ENCODE measurements at regions not wholly inside any gene's neighbourhood (a gene's known extent, or its start where the extent isn't known, plus 50 kb on each side); places are given as distances from the start of the nearest gene placed in this dataset.

DNA sequence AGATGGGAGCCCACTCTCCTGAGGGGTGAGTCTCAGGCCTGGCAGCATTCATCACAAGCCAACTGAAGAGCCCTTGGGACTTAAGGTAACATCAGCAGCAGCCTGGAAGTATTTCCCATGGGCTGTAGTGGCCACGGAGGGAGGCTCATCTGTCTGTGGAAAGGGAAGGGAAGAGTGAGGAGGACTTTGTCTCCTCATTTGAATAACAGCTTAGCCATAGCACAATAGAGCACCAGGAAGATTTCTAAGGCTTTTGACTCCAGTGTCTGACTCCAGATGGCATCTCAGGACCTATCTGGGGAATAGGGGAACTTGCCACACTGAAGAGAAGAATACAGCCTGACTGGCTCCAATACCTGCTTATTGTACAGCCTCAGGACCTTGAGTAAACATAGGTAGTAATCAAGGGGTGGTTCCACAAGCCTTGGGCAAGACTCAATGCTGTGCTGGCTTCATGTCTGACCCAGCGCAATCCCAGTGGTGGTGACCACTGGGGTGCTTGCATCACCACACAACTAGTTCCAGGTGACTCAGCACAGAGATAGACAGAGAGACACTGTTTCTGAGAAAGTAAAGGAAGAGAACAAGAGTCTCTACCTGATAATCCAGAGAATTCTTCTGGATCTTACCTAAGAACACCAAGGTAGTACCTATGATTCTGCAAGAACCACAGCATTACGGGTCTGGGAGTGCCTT is 510.5 kb upstream of the CCDC179 start:
- Histone ChIP-seq H3K4me1 (ENCODE audit: insufficient read depth, low read length) (no peaks in the 10 kb centered on the region), H3K36me3 (ENCODE audit: insufficient read depth, low read length) (no peaks in the 10 kb centered on the region), H3K4me3 (ENCODE audit: low read length) (no peak overlapping the region), H2AFZ (ENCODE audit: low read depth, low read length) (no peak overlapping the region), H3K9me3 (ENCODE audit: low read length) (no peaks in the 10 kb centered on the region), H3K27me3 (ENCODE audit: insufficient read depth, low read length) (no peaks in the 10 kb centered on the region)

GRCh38 chr11:23377909-23378308 is 517.6 kb upstream of the CCDC179 start:
- Histone ChIP-seq H3K9me3 (ENCODE audit: low read length) (no peaks in the 10 kb centered on the region), H2AFZ (ENCODE audit: low read depth, low read length) (no peak overlapping the region), H3K27me3 (ENCODE audit: insufficient read depth, low read length) (no peaks in the 10 kb centered on the region), H3K4me3 (ENCODE audit: low read length) (no peak overlapping the region), H3K4me1 (ENCODE audit: insufficient read depth, low read length) (no peaks in the 10 kb centered on the region), H3K36me3 (ENCODE audit: insufficient read depth, low read length) (no peaks in the 10 kb centered on the region)

- Histone ChIP-seq H3K9me3 (ENCODE audit: low read length) (no peaks in the 10 kb centered on the region), H3K27me3 (ENCODE audit: insufficient read depth, low read length) (no peaks in the 10 kb centered on the region), H3K4me1 (ENCODE audit: insufficient read depth, low read length) (no peaks in the 10 kb centered on the region), H3K36me3 (ENCODE audit: insufficient read depth, low read length) (no peaks in the 10 kb centered on the region), H2AFZ (ENCODE audit: low read depth, low read length) (no peak overlapping the region), H3K4me3 (ENCODE audit: low read length) (no peak overlapping the region)
These were observed 530.8 kb upstream of the CCDC179 start for GRCh38 chr11:23391031-23391430.

GRCh38 chr11:23398052-23398451 is 537.8 kb upstream of the CCDC179 start:
- no peak overlapping the region for H3K4me3 ChIP-seq (ENCODE audit: low read length)
- H3K27me3 ChIP-seq (ENCODE audit: insufficient read depth, low read length): no peaks in the 10 kb centered on the region
- H2AFZ ChIP-seq (ENCODE audit: low read depth, low read length): no peak overlapping the region
- no peaks in the 10 kb centered on the region for H3K36me3 ChIP-seq (ENCODE audit: insufficient read depth, low read length)
- no peaks in the 10 kb centered on the region for H3K4me1 ChIP-seq (ENCODE audit: insufficient read depth, low read length)
- H3K9me3 ChIP-seq (ENCODE audit: low read length): no peaks in the 10 kb centered on the region

- Histone ChIP-seq H3K27me3 (ENCODE audit: insufficient read depth, low read length) (no peaks in the 10 kb centered on the region), H3K9me3 (ENCODE audit: low read length) (no peaks in the 10 kb centered on the region), H3K4me3 (ENCODE audit: low read length) (no peak overlapping the region), H3K36me3 (ENCODE audit: insufficient read depth, low read length) (no peaks in the 10 kb centered on the region), H2AFZ (ENCODE audit: low read depth, low read length) (no peak overlapping the region), H3K4me1 (ENCODE audit: insufficient read depth, low read length) (no peaks in the 10 kb centered on the region)
These were observed 539.7 kb upstream of the CCDC179 start for GRCh38 chr11:23399995-23400394.

DNA sequence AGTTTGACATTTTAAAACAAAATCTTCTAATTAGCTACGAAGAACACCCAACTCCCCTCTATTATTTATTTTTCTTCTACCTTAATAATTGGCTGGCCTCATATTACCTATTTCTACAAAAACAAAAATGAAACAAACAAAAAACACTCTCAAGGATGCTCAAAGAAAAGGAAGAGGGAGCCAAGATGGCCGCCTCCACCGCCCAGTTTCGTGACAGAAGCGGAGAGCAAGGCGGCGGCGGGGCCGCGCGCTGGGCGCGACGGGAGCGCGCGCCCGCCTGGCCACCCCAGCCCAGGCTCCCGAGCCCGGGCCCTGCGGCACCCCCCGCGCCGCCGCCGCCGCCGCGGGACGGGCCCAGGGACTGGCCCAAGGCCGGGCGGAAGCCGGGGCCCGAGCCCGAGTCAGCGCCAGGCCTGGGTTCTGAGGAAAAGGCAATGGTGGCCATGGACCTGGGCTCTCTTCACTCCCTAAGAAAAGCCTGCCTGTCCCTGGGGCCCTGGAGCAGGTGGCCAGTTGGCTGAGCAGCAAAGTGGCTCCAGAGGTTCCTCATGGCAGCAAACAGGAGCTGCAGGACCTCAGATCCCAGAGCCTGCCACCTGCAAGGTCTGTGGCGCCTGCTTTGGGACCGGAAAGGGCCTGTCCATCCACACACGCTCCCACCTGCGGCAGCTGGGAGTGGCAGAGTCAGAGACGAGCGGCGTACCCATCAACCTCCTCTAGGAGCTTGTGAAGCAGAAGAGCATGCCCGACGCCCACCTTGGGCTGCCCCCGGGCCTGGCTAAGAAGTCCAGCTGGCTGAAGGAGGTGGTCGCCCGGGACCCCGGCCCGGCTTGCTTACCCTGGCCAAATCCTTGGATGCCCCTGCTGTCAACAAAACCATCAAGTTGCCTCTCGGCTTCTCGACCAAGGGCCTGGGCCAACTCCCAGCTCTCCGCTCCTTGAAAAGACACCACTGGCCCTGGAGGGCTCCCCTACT is 543.2 kb upstream of the CCDC179 start:
- no peaks in the 10 kb centered on the region for H3K9me3 ChIP-seq (ENCODE audit: low read length)
- no peaks in the 10 kb centered on the region for H3K36me3 ChIP-seq (ENCODE audit: insufficient read depth, low read length)
- no peak overlapping the region for H2AFZ ChIP-seq (ENCODE audit: low read depth, low read length)
- H3K4me3 ChIP-seq (ENCODE audit: low read length): no peak overlapping the region
- no peaks in the 10 kb centered on the region for H3K4me1 ChIP-seq (ENCODE audit: insufficient read depth, low read length)
- H3K27me3 ChIP-seq (ENCODE audit: insufficient read depth, low read length): no peaks in the 10 kb centered on the region

DNA sequence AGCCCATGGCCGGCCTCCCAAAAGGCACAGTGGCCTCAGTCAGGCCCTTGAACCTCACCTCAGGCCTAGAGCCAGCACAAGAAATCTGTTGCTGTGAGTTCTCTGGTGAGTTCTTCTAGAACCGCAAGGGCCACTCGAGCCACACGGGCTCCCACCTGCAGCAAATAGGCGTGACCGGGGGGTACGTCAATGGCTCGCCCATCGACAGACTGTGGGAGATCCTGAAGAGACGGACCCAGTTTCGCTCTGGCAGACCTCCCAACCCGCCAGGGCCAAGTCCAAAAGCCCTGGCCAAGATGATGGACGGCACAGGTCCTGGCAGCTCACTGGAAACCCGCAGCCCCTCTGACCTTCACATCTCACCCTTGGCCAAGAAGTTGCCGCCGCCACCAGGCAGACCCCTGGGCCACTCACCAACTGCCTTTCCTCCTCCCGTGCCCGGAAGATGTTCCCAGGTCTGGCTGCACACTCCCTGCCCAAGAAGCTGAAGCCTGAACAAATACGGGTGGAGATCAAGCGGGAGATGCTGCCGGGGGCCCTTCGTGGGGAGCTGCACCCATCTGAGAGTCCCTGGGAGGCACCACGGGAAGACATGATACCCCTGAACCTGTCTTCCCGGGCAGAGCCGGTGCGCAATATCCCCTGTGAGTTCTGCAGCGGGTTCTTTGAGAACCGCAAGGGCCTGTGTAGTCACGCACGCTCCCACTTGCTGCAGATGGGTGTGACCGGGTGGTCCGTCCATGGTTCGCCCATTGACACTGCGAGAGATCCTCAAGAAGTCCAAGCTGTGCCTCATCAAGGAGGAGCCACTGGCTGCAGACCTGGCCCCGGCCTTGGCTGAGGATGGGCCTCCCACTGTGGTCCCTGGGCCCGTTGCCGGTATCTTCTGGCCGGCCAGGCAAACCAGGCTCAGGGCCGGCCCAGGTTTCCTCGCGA is 544.2 kb upstream of the CCDC179 start:
- Histone ChIP-seq H3K36me3 (ENCODE audit: insufficient read depth, low read length) (no peaks in the 10 kb centered on the region), H3K4me1 (ENCODE audit: insufficient read depth, low read length) (no peaks in the 10 kb centered on the region), H3K4me3 (ENCODE audit: low read length) (no peak overlapping the region), H3K27me3 (ENCODE audit: insufficient read depth, low read length) (no peaks in the 10 kb centered on the region), H3K9me3 (ENCODE audit: low read length) (no peaks in the 10 kb centered on the region), H2AFZ (ENCODE audit: low read depth, low read length) (no peak overlapping the region)

- no peaks in the 10 kb centered on the region for H3K36me3 ChIP-seq (ENCODE audit: insufficient read depth, low read length)
- H3K27me3 ChIP-seq (ENCODE audit: insufficient read depth, low read length): no peaks in the 10 kb centered on the region
- no peaks in the 10 kb centered on the region for H3K9me3 ChIP-seq (ENCODE audit: low read length)
- no peaks in the 10 kb centered on the region for H3K4me1 ChIP-seq (ENCODE audit: insufficient read depth, low read length)
- no peak overlapping the region for H3K4me3 ChIP-seq (ENCODE audit: low read length)
- H2AFZ ChIP-seq (ENCODE audit: low read depth, low read length): no peak overlapping the region
These were observed 545.2 kb upstream of the CCDC179 start for GRCh38 chr11:23405350-23405937.

- Histone ChIP-seq H3K36me3 (ENCODE audit: insufficient read depth, low read length) (no peaks in the 10 kb centered on the region), H3K27me3 (ENCODE audit: insufficient read depth, low read length) (no peaks in the 10 kb centered on the region), H3K4me1 (ENCODE audit: insufficient read depth, low read length) (no peaks in the 10 kb centered on the region), H3K9me3 (ENCODE audit: low read length) (no peaks in the 10 kb centered on the region), H3K4me3 (ENCODE audit: low read length) (no peak overlapping the region), H2AFZ (ENCODE audit: low read depth, low read length) (no peak overlapping the region)
These were observed 546.0 kb upstream of the CCDC179 start for GRCh38 chr11:23406131-23406819.

DNA sequence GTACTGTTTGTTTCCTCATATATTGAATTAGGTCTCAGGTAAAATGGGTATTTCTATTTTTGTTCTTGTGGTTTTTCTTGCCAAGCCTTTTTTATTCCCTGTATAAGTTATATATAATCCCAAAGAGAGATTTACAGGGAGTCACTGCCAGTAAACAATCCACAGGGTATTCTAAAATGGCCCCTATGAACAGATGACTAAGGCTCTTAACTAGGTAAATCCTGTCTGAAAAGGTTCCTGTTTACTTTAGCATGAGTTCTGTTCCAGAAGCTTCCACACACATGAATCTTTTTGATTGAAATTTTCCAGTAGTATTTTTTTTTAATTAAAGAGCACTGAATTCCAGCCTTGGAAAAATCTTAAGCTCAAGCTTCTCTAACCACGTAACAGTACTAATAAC is 552.8 kb upstream of the CCDC179 start:
- H3K4me3 ChIP-seq (ENCODE audit: low read length): no peak overlapping the region
- H3K9me3 ChIP-seq (ENCODE audit: low read length): no peaks in the 10 kb centered on the region
- no peaks in the 10 kb centered on the region for H3K27me3 ChIP-seq (ENCODE audit: insufficient read depth, low read length)
- no peaks in the 10 kb centered on the region for H3K4me1 ChIP-seq (ENCODE audit: insufficient read depth, low read length)
- no peaks in the 10 kb centered on the region for H3K36me3 ChIP-seq (ENCODE audit: insufficient read depth, low read length)
- H2AFZ ChIP-seq (ENCODE audit: low read depth, low read length): no peak overlapping the region

GRCh38 chr11:23423104-23423503 is 562.8 kb upstream of the CCDC179 start:
- Histone ChIP-seq H3K27me3 (ENCODE audit: insufficient read depth, low read length) (no peaks in the 10 kb centered on the region), H3K9me3 (ENCODE audit: low read length) (no peaks in the 10 kb centered on the region), H3K36me3 (ENCODE audit: insufficient read depth, low read length) (no peaks in the 10 kb centered on the region), H3K4me1 (ENCODE audit: insufficient read depth, low read length) (no peaks in the 10 kb centered on the region), H3K4me3 (ENCODE audit: low read length) (no peak overlapping the region), H2AFZ (ENCODE audit: low read depth, low read length) (no peak overlapping the region)

GRCh38 chr11:23423656-23424055 is 563.4 kb upstream of the CCDC179 start:
- H3K4me1 ChIP-seq (ENCODE audit: insufficient read depth, low read length): no peaks in the 10 kb centered on the region

More at GRCh38 chr11:23423656-23424055, 563.4 kb upstream of the CCDC179 start:
- Histone ChIP-seq H3K9me3 (ENCODE audit: low read length) (no peaks in the 10 kb centered on the region), H3K4me3 (ENCODE audit: low read length) (no peak overlapping the region), H3K27me3 (ENCODE audit: insufficient read depth, low read length) (no peaks in the 10 kb centered on the region), H2AFZ (ENCODE audit: low read depth, low read length) (no peak overlapping the region), H3K36me3 (ENCODE audit: insufficient read depth, low read length) (no peaks in the 10 kb centered on the region)
